Ovary (tissue), 3 donors: ENCODE measurements at regions not wholly inside any gene's neighbourhood (a gene's known extent, or its start where the extent isn't known, plus 50 kb on each side); places are given as distances from the start of the nearest gene placed in this dataset.

ENCODE experiments used
- EP300 ChIP-seq: sonication (generic); formaldehyde crosslinking; IDR thresholded peaks from one replicate; pipeline ENCODE4 v1.6.1; 2017; ENCODE audit warnings: antibody characterized with exemption
- POLR2A ChIP-seq: fragments of 450-650 bp; IDR thresholded peaks from one replicate; pipeline ENCODE4 v1.6.1; 2017; ENCODE audit warnings: antibody characterized with exemption, mild to moderate bottlenecking, moderate library complexity
- TF ChIP-seq, protein P1 (sequence below), 3 donors: fragments of 450-650 bp in 2 of 3; fragments of 200-600 bp in 1 of 3; IDR thresholded peaks; one replicate each; pipeline versions ENCODE4 v1.5.1 to v1.8.0; 2016 to 2022; ENCODE audit warnings: antibody characterized with exemption in 3 of 3, mild to moderate bottlenecking in 1 of 3
- donor health status: DM: no; HTN: no; CAD: no.

DNA sequence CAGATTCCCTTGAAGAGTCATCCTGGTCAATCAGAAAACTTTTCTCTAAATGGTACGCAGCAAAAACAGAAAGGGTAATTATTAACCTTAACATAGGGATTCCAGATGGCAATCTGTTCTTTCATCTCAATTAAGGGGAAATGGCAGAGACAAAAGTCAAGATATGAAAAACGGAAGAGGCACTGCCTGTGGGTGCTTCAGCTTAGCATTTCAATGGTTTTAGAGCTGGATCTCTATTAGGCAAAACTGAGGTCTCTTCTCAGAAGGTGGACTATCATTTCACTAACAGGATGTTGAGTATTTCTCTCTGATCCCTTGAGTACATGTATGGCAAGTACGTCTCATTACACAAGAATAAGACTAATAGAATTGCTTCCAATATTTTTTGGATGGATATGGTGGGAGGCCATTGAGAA lies 296.9 kb downstream of the HIVEP2 start:
- TF ChIP-seq, protein P1, sequence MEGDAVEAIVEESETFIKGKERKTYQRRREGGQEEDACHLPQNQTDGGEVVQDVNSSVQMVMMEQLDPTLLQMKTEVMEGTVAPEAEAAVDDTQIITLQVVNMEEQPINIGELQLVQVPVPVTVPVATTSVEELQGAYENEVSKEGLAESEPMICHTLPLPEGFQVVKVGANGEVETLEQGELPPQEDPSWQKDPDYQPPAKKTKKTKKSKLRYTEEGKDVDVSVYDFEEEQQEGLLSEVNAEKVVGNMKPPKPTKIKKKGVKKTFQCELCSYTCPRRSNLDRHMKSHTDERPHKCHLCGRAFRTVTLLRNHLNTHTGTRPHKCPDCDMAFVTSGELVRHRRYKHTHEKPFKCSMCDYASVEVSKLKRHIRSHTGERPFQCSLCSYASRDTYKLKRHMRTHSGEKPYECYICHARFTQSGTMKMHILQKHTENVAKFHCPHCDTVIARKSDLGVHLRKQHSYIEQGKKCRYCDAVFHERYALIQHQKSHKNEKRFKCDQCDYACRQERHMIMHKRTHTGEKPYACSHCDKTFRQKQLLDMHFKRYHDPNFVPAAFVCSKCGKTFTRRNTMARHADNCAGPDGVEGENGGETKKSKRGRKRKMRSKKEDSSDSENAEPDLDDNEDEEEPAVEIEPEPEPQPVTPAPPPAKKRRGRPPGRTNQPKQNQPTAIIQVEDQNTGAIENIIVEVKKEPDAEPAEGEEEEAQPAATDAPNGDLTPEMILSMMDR (IDR thresholded peaks at IDR 0.05), result no peak
- no peak for TF ChIP-seq POLR2A
- TF ChIP-seq EP300, result no peak
